Stimulated activated naive B cell treated with anti-CD40 and anti-IgM and Interleukin-4, amounts not matched to agents 10 μg/mL and 1 μg/mL and 100 μg/mL, for 72 hours (primary cell): ENCODE measurements at regions not wholly inside any gene's neighbourhood (a gene's known extent, or its start where the extent isn't known, plus 50 kb on each side); places are given as distances from the start of the nearest gene placed in this dataset.

Experiments used
- ATAC-seq, 2 donors: fragments of 150-1000 bp; cut with Tn5 transposase; replicated peaks; 2 replicates each; pipeline ENCODE4 v1.10.0; 2021; ENCODE audit warnings: moderate library complexity in 1 of 2
- DNase-seq: peaks from one replicate; pipeline ENCODE4 v3.0.0; 2021
- H3K27ac Mint-ChIP-seq: one replicate; pipeline ENCODE4 v1.8.0; 2022; ENCODE audit warnings: mild to moderate bottlenecking, mixed read lengths
- H3K27me3 Mint-ChIP-seq, 2 donors: one replicate each; pipeline ENCODE4 v1.8.0; 2022; ENCODE audit warnings: mixed read lengths in 2 of 2
- H3K36me3 Mint-ChIP-seq, 2 donors: one replicate each; pipeline ENCODE4 v1.8.0; 2022; ENCODE audit warnings: mixed read lengths in 2 of 2, mild to moderate bottlenecking in 1 of 2
- H3K4me1 Mint-ChIP-seq, 2 donors: one replicate each; pipeline ENCODE4 v1.8.0; 2022; ENCODE audit warnings: mixed read lengths in 2 of 2, mild to moderate bottlenecking in 1 of 2
- H3K4me3 Mint-ChIP-seq, 2 donors: one replicate each; pipeline ENCODE4 v1.8.0; 2022; ENCODE audit warnings: mild to moderate bottlenecking in 2 of 2, mixed read lengths in 2 of 2, moderate library complexity in 1 of 2
- H3K9me3 Mint-ChIP-seq, 2 donors: one replicate each; pipeline ENCODE4 v1.8.0; 2022; ENCODE audit warnings: mixed read lengths in 2 of 2, mild to moderate bottlenecking in 1 of 2

GRCh38 chr12:126776026-126776655, 1490.8 kb upstream of the TMEM132C start:
- Mint-ChIP-seq H3K4me1 (peaks cover 4% of the 10 kb centered on the region in 2 donors), H3K4me3 (no peak overlapping the region), H3K36me3 (peaks cover 0 to 4% of the 10 kb centered on the region in 2 donors), H3K27ac (no peak overlapping the region), H3K9me3 (peaks cover 3 to 6% of the 10 kb centered on the region in 2 donors), H3K27me3 (no peaks in the 10 kb centered on the region)
- ATAC-seq (no peak), DNase-seq (no peak)

GRCh38 chr12:126780343-126780742, 1486.6 kb upstream of the TMEM132C start:
- Mint-ChIP-seq H3K4me3 (no peak overlapping the region), H3K36me3 (no peaks in the 10 kb centered on the region), H3K27me3 (no peaks in the 10 kb centered on the region), H3K27ac (no peak overlapping the region), H3K9me3 (no peaks in the 10 kb centered on the region), H3K4me1 (no peaks in the 10 kb centered on the region)
- DNase-seq (no peak), ATAC-seq (no peak)

GRCh38 chr12:126781593-126781992, 1485.4 kb upstream of the TMEM132C start:
- H3K4me1 Mint-ChIP-seq: no peaks in the 10 kb centered on the region
- peaks cover 0 to 3% of the 10 kb centered on the region in 2 donors for H3K27me3 Mint-ChIP-seq
- H3K9me3 Mint-ChIP-seq: peaks cover 0 to 2% of the 10 kb centered on the region in 2 donors
- ATAC-seq: no peak
- no peaks in the 10 kb centered on the region for H3K36me3 Mint-ChIP-seq
- peak overlapping the region; percentile 3 for H3K27ac Mint-ChIP-seq
- no peak overlapping the region for H3K4me3 Mint-ChIP-seq
- DNase-seq: no peak

- H3K27me3 Mint-ChIP-seq: peaks cover 0 to 3% of the 10 kb centered on the region in 2 donors
- no peak overlapping the region for H3K4me3 Mint-ChIP-seq
- H3K36me3 Mint-ChIP-seq: no peaks in the 10 kb centered on the region
- ATAC-seq (no peak), DNase-seq (no peak)
- H3K9me3 Mint-ChIP-seq: peaks cover 0 to 2% of the 10 kb centered on the region in 2 donors
- H3K27ac Mint-ChIP-seq: no peak overlapping the region
- no peaks in the 10 kb centered on the region for H3K4me1 Mint-ChIP-seq
Observed at GRCh38 chr12:126782083-126782482, 1484.9 kb upstream of the TMEM132C start.

GRCh38 chr12:126784328-126784921, 1482.5 kb upstream of the TMEM132C start:
- Mint-ChIP-seq H3K4me3 (no peak overlapping the region), H3K36me3 (no peaks in the 10 kb centered on the region), H3K4me1 (no peaks in the 10 kb centered on the region), H3K27ac (no peak overlapping the region), H3K27me3 (peaks cover 0 to 3% of the 10 kb centered on the region in 2 donors), H3K9me3 (peaks cover 0 to 2% of the 10 kb centered on the region in 2 donors)
- DNase-seq: no peak
- ATAC-seq: peak; percentile 45 to 48

GRCh38 chr12:126789963-126790362, 1477.0 kb upstream of the TMEM132C start:
- peaks cover 0 to 2% of the 10 kb centered on the region in 2 donors for H3K9me3 Mint-ChIP-seq
- no peak for ATAC-seq
- H3K27me3 Mint-ChIP-seq: peaks cover 0 to 3% of the 10 kb centered on the region in 2 donors
- no peak overlapping the region for H3K27ac Mint-ChIP-seq
- no peaks in the 10 kb centered on the region for H3K36me3 Mint-ChIP-seq
- DNase-seq: no peak
- H3K4me3 Mint-ChIP-seq: no peak overlapping the region
- H3K4me1 Mint-ChIP-seq: no peaks in the 10 kb centered on the region

GRCh38 chr12:126791122-126791521, 1475.8 kb upstream of the TMEM132C start:
- Mint-ChIP-seq H3K9me3 (peaks cover 0 to 2% of the 10 kb centered on the region in 2 donors), H3K36me3 (no peaks in the 10 kb centered on the region), H3K4me1 (no peaks in the 10 kb centered on the region), H3K27me3 (peaks cover 0 to 3% of the 10 kb centered on the region in 2 donors), H3K4me3 (no peak overlapping the region), H3K27ac (no peak overlapping the region)
- ATAC-seq (no peak), DNase-seq (no peak)

- no peaks in the 10 kb centered on the region for H3K9me3 Mint-ChIP-seq
- no peak overlapping the region for H3K27ac Mint-ChIP-seq
- no peaks in the 10 kb centered on the region for H3K27me3 Mint-ChIP-seq
- H3K4me1 Mint-ChIP-seq: no peaks in the 10 kb centered on the region
- DNase-seq: no peak
- no peak for ATAC-seq
- H3K36me3 Mint-ChIP-seq: no peaks in the 10 kb centered on the region
- H3K4me3 Mint-ChIP-seq: no peak overlapping the region
Observed at GRCh38 chr12:126792411-126792810, 1474.6 kb upstream of the TMEM132C start.

DNA sequence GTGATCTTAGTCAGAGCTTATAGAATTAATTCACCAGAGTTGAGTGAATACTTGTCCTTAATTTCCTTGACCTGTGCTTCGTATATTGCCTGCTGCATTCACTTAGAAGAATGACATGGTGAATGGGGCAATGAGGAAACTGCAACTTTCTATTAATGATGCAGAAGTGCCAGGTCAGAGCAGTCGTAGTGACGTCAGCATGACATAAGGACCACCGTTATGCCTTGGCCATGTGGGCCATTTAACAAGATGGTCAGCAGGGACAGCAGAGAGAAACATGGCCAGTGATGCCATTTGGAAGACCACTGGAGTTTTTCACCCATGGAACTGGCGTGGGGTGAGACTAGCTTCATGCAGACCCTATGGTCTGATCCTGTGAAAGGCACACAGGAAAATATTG, 1469.4 kb upstream of the TMEM132C start:
- H3K4me1 Mint-ChIP-seq: no peaks in the 10 kb centered on the region
- no peak overlapping the region for H3K27ac Mint-ChIP-seq
- H3K4me3 Mint-ChIP-seq: no peak overlapping the region
- H3K27me3 Mint-ChIP-seq: no peaks in the 10 kb centered on the region
- H3K9me3 Mint-ChIP-seq: peaks cover 0 to 2% of the 10 kb centered on the region in 2 donors
- H3K36me3 Mint-ChIP-seq: no peaks in the 10 kb centered on the region
- no peak for DNase-seq
- ATAC-seq: no peak

DNA sequence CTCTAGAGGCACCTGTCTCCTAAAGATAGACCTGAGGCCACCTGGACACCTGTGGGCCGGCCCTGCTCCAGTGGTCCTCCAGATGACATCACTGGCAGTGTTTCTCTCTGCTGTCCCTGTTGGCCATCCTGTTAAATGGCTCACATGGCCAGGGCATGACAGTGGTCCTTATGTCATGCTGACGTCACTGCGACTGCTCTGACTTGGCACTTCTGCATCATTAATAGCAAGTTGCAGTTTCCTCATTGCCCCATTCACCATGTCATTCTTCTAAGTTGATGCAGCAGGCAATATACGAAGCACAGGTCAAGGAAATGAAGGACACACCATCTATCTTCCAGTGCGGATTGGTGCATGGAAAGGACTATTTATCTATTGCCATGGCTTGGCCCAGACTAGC, 1468.5 kb upstream of the TMEM132C start:
- ATAC-seq (no peak), DNase-seq (no peak)
- Mint-ChIP-seq H3K36me3 (no peaks in the 10 kb centered on the region), H3K4me3 (no peak overlapping the region), H3K27ac (no peak overlapping the region), H3K9me3 (peaks cover 0 to 2% of the 10 kb centered on the region in 2 donors), H3K4me1 (no peaks in the 10 kb centered on the region), H3K27me3 (no peaks in the 10 kb centered on the region)

GRCh38 chr12:126807312-126807865, 1459.6 kb upstream of the TMEM132C start:
- ATAC-seq (no peak), DNase-seq (no peak)
- no peaks in the 10 kb centered on the region for H3K9me3 Mint-ChIP-seq
- H3K27ac Mint-ChIP-seq: no peak overlapping the region
- H3K27me3 Mint-ChIP-seq: no peaks in the 10 kb centered on the region
- no peaks in the 10 kb centered on the region for H3K4me1 Mint-ChIP-seq
- no peak overlapping the region for H3K4me3 Mint-ChIP-seq
- no peaks in the 10 kb centered on the region for H3K36me3 Mint-ChIP-seq

- H3K27me3 Mint-ChIP-seq: no peaks in the 10 kb centered on the region
- no peak overlapping the region for H3K27ac Mint-ChIP-seq
- H3K36me3 Mint-ChIP-seq: no peaks in the 10 kb centered on the region
- DNase-seq: no peak
- no peak for ATAC-seq
- peaks cover 0 to 2% of the 10 kb centered on the region in 2 donors for H3K9me3 Mint-ChIP-seq
- no peak overlapping the region for H3K4me3 Mint-ChIP-seq
- no peaks in the 10 kb centered on the region for H3K4me1 Mint-ChIP-seq
Observed at GRCh38 chr12:126811391-126811790, 1455.6 kb upstream of the TMEM132C start.

- Mint-ChIP-seq H3K27ac (no peak overlapping the region), H3K4me3 (no peak overlapping the region), H3K27me3 (no peaks in the 10 kb centered on the region), H3K4me1 (no peaks in the 10 kb centered on the region), H3K36me3 (peaks cover 0 to 3% of the 10 kb centered on the region in 2 donors), H3K9me3 (peaks cover 17% of the 10 kb centered on the region in 2 donors)
- DNase-seq (no peak), ATAC-seq (no peak)
Observed at GRCh38 chr12:126819554-126819953, 1447.4 kb upstream of the TMEM132C start.

- Mint-ChIP-seq H3K4me3 (no peak overlapping the region), H3K4me1 (no peaks in the 10 kb centered on the region), H3K27ac (no peak overlapping the region), H3K27me3 (peaks cover 5 to 12% of the 10 kb centered on the region in 2 donors), H3K9me3 (peaks cover 8 to 9% of the 10 kb centered on the region in 2 donors), H3K36me3 (peaks cover 0 to 4% of the 10 kb centered on the region in 2 donors)
- ATAC-seq: peak in 1 of 2 donors; percentile 2
- DNase-seq: no peak
Observed at GRCh38 chr12:126830778-126831680, 1435.9 kb upstream of the TMEM132C start.
